GM19328 (cell line): ENCODE measurements at regions not wholly inside any gene's neighbourhood (a gene's known extent, or its start where the extent isn't known, plus 50 kb on each side); places are given as distances from the start of the nearest gene placed in this dataset.

ENCODE experiments used
- ATAC-seq: cut with Tn5 transposase; IDR thresholded peaks from one replicate; pipeline ENCODE4 v1.9.1; 2021; ENCODE audit warnings: mild to moderate bottlenecking, moderate library complexity; ENCODE audit not compliant: unreplicated experiment

- ATAC-seq, result no peak
These were observed 203.2 kb upstream of the USP24 start for GRCh38 chr1:55418208-55419000.

- ATAC-seq, result no peak
These were observed 201.1 kb upstream of the USP24 start for GRCh38 chr1:55416164-55416842.

DNA sequence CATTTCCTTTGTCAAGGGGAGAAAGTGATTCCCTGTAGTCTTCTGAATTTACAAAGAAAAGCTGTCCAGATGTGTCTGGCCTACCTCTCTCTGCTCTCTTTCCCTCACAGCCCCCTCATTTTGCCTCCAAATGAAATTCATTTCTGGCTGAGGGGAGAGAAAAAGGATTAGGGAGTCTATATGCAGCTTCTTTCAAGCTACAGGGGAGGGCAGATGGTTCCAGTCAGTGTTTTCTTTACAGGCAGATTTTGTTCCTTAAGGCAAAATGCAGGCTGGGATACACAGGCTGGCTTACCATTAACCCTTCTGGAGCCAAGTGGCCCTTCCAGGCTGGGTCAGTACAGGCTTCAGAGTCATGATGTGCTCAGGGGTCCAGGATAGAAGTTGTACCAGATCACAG lies 198.1 kb upstream of the USP24 start:
- ATAC-seq, result no peak

GRCh38 chr1:55412060-55412459 lies 196.9 kb upstream of the USP24 start:
- ATAC-seq, result no peak

DNA sequence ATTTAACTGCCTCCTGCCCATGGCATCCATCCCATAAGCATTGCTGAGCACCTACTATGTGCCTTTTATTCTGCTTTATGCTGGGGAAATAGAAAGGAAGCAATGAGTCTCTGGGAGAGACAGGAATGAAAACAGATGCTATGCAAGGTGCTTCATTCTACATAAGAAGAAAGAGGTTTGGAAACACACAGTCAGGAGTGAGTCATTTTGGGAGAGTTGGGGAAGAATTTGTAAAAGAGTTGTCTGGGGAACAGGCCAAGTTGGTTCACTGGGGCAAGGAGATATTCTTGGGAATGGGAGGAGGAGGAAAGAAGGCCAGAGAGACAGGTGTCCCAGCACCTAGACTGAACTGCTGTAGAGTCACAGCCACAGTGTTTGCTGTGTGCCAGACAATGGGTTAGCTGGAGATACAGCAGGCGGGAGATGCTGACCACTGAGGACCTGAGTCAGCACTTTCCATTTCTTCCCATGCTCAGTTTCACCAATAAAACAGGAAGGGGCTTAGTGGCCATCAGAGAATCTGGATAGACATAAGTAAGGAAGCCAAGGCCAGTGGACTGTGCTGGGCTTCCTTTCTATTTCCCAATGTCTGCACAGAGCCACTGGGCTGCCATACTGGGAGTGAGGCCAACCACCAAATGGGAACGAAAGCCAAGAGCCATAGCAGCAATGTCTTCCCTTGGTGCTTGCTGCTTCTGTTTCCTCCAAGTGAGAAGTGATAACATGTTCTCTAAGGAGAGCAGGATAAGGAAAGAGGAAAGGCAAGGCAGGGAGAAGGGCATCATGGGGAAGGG lies 187.7 kb upstream of the USP24 start:
- ATAC-seq, result no peak

GRCh38 chr1:55402142-55402541 lies 187.0 kb upstream of the USP24 start:
- no peak for ATAC-seq

DNA sequence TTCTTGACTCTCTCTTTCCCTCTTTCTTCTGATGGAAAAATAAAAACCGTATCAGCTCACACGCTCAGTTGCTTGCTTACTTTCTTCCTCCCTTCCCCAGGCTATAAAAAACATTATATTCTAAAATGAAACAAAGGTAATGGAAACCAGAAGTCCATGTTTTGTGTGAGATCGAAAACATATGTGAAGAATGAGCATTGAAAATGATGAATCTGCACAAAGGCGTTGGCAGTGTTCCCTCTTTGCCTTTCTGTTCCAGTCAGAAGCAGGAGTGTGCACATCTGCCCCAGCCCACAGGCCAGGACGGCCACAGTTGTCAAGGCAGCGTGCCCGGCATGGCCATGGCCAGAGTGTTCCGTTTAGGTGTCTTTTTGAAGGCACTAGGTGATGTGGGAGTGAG lies 185.3 kb upstream of the USP24 start:
- no peak for ATAC-seq

GRCh38 chr1:55399346-55399745 lies 184.2 kb upstream of the USP24 start:
- no peak for ATAC-seq

- no peak for ATAC-seq
These were observed 181.3 kb upstream of the USP24 start for GRCh38 chr1:55396381-55396891.

- ATAC-seq, result no peak
These were observed 173.8 kb upstream of the USP24 start for GRCh38 chr1:55388960-55389359.

GRCh38 chr1:55387145-55387544 lies 172.0 kb upstream of the USP24 start:
- no peak for ATAC-seq

GRCh38 chr1:55386456-55386855 lies 171.3 kb upstream of the USP24 start:
- no peak for ATAC-seq

DNA sequence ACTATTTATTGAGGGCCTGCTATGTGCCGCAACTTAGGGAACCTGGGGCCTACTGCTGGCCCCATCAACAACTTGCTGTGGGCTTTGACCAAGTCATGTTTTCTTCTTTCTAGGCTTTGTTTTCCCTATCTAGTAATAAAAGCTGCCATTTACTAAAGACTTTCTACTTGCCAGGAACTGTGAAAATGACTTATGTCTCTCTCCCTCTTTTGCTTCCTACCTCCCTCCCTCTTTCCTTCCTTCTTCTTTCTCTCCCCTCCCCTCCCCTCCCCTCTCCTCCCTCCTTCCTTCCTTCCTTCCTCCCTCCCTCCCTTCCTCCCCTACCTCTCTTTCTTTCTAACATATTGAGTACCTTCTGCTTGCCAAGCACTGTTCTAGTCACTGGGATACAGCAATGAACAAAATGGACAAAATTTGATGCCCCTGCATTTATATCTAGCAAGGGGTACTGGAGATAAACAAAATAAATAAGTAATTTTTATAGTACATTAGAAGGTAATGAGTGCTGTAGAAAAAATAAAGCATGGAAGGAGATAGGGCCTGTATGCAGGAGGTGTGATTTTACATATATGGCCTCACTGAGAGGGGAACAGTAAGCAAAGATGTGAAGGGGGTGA lies 170.3 kb upstream of the USP24 start:
- ATAC-seq, result no peak

- ATAC-seq, result no peak
These were observed 169.5 kb upstream of the USP24 start for GRCh38 chr1:55384637-55385036.

- ATAC-seq, result no peak
These were observed 167.7 kb upstream of the USP24 start for GRCh38 chr1:55382806-55383305.

DNA sequence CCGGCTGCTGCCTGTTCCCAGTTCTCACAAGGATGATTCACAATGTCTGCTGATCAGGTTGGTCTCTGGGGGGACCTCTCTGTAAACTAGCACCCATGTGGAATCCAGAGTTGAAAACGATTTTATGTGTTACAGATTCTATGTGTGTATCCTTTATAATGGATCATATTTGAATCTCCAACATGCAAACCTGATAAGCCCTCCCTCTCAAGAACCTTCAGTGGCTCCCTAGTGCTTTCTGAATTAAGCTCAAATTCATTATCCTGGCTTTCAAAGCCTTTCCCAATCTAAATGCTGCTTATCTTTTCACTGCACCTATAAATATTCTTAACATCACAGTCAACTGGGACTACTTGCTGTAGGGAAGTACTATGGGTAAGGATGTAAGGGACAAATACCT lies 166.8 kb upstream of the USP24 start:
- ATAC-seq, result no peak

- ATAC-seq, result no peak
These were observed 166.3 kb upstream of the USP24 start for GRCh38 chr1:55381491-55381890.

DNA sequence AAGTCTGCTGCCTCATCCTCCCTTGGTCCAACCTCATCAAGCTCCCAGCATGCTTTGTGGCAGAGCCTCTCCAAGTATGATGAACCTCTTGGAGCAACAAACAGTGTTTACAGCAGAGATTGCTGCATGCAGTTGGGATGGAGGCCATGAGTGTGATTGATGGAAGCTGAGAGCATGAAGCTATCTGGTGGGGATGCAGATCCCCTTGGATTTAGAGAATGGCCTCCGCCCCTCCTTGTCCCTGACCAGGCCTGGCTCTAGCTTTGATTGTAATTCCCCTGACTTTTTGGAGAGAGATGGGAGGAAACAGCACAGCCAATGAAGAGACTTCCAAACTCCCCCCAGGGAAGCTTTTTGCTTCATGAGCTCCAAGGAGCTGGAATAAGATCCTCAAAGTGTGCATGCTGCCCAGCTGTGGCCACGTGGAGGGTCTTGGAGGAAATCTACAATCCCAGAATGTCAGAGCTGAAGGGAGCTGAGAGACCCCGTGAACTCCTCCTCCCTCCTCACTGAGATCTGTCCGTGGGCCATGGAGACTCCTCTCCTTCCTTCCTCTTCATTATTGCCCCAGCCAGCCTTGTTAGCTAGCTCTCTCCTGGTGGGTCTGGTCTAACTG lies 165.3 kb upstream of the USP24 start:
- no peak for ATAC-seq

GRCh38 chr1:55378582-55378981 lies 163.4 kb upstream of the USP24 start:
- ATAC-seq, result no peak

- ATAC-seq, result no peak
These were observed 161.7 kb upstream of the USP24 start for GRCh38 chr1:55376897-55377296.
